GM12874 (cell line): ENCODE measurements at regions not wholly inside any gene's neighbourhood (a gene's known extent, or its start where the extent isn't known, plus 50 kb on each side); places are given as distances from the start of the nearest gene placed in this dataset.

Source experiments
- TF ChIP-seq, protein P1 (sequence below): IDR thresholded peaks from 2 replicates; pipeline ENCODE4 v1.5.1; 2011; ENCODE audit warnings: low read depth, mild to moderate bottlenecking, control low read depth, low read length, moderate library complexity; ENCODE audit not compliant: insufficient read depth

DNA sequence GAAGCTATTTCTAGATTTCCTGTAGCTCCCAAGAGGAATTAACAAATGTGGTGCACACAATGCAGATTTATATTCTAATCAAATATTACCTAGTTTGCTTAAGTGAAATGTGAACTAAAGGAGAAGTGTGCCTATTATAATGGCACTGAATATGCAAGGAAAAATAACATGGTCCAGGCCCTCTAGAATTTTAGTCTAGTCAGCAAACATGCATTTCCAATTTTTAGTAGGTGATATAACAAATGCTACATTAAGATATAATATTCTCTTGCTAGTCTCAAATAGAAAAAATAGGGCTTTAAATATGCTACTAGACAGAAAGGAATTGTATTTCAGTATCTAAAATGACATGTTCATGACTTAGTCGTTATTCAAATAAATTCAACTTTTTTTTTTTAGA is 689.5 kb downstream of the TMEM182 start:
- TF ChIP-seq, protein P1, sequence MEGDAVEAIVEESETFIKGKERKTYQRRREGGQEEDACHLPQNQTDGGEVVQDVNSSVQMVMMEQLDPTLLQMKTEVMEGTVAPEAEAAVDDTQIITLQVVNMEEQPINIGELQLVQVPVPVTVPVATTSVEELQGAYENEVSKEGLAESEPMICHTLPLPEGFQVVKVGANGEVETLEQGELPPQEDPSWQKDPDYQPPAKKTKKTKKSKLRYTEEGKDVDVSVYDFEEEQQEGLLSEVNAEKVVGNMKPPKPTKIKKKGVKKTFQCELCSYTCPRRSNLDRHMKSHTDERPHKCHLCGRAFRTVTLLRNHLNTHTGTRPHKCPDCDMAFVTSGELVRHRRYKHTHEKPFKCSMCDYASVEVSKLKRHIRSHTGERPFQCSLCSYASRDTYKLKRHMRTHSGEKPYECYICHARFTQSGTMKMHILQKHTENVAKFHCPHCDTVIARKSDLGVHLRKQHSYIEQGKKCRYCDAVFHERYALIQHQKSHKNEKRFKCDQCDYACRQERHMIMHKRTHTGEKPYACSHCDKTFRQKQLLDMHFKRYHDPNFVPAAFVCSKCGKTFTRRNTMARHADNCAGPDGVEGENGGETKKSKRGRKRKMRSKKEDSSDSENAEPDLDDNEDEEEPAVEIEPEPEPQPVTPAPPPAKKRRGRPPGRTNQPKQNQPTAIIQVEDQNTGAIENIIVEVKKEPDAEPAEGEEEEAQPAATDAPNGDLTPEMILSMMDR, result no peak

DNA sequence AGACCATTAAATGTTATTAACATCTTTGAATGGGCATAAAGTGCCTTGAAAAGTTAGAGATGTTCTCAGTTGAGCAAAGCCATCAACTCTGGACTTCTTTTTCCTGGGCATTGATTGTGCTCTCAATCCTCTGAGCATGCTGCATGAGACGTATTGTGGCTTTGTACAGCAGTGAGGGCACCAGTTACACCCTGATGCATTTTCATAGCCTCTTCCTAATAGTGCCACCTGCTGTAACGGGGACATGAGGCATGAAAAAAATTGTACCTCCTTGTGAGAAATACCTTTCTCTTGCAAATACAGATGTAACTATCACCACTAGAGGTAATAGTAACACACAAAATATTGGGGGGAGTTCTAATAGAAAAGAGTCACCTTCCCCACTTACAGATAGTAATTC is 697.5 kb downstream of the TMEM182 start:
- TF ChIP-seq, protein P1, result no peak

DNA sequence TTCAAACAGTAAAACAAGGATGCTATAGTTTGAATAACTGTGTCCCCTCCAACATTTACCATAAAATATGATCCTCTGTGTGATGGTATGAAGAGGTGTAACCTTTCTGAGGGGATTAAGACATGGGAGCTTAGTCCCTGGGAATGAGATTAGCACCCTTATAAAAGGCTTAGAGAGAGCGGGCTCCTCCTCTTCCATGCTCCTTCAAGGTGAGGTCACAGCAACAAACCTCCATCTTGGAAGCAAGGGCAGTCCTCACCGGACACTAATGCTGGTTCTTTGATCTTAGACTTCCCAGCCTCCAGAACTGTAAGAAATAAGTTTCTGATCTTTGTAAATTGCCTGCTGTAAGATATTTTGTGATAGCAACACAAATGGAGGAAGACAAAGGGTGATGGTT is 700.3 kb downstream of the TMEM182 start:
- TF ChIP-seq, protein P1, result no peak

DNA sequence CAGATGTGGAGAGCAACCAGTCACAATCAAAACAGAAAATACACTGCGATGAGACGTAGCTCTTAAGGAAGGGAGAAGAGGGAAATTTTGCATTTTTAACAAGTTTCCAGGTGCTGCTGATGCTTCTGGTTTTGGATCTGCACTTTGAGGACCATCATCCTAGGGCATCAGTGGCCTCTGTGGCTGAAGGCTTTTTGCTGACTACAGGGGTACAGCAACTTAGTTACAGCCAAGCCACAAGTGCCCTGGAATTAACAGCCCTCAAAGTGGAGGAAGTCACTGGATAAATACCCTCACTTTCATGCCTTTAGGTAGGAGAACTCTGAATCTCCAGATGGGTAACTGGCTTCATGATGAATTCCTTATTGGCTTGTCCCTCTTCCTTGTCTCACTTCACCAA is 700.9 kb downstream of the TMEM182 start:
- TF ChIP-seq, protein P1, result no peak

DNA sequence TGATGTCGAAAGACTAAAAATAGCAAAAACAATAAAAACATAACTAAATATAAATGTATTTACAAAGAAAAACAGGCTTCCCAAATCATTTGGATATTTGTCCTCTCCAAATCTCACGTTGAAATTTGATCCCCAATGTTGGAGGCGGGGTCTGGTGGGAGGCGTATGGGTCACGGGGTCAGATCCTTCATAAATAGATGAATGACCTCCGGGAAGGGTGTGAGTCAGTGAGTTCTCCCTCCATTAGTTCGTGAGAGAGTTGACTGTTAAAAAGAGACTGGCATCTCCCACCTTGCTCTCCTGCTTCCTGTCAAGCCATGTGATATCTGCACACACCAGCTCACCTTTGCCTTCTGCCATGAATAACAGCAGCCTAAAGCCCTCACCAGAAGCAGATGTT is 703.0 kb downstream of the TMEM182 start:
- TF ChIP-seq, protein P1, result no peak

DNA sequence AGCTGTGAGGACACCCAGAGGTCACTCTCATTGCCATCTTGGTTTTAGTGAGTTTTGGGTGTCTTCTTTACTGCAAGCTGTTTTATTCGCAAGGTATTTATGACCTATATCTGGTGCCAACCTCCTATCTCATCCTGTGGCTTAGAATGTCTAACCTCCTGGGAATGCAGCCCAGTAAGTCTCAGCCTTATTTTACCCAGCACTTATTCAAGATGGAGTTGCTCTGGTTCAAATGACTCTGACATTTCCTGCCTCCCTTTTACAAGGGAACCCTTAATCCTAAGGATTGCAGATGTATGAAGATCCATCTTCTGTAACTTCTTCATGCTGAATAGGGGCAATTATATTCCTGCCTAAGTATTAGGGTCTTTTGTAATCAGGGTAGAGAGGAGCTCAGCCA is 708.0 kb downstream of the TMEM182 start:
- TF ChIP-seq, protein P1, result no peak

DNA sequence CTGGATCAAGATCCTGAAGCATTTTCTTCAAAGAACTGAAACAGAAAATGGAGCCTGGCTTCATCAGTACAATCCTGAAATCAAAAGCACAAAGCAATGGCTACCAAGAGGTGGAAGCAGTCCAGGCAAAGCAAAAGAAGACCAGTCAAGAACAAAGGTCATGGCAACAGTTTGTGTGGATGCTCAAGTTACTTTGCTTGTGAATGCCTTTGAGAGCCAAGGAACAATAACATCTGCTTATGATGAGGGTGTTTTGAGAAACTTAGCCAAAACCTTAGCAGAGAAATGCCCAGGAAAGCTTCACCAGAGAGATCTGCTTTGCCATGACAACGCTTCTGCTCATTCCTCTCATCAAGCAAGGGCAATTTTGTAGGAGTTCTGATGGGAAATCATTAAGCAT is 723.1 kb downstream of the TMEM182 start:
- TF ChIP-seq, protein P1, result no peak

DNA sequence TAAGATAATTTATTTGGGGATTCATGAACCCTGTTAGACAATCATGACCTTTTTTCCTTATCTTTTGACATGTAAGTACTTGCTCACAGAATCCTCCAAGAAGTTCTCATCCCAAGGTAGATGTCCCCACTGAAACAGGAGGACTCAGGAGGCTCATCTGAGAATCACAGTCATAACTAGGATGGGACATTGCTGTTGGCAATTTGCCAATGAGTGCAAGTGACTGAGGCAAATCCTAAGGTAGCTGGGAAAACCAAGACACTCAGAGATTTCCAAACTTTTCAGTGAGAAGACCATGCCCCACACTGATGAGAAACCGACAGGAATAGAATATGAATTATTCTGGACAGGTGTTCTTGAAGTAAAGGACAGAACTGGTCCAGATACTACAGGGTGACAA is 735.0 kb downstream of the TMEM182 start:
- TF ChIP-seq, protein P1, result no peak
